ENCODE measurements at regions not wholly inside any gene's neighbourhood (a gene's known extent, or its start where the extent isn't known, plus 50 kb on each side); places are given as distances from the start of the nearest gene placed in this dataset.

DNA sequence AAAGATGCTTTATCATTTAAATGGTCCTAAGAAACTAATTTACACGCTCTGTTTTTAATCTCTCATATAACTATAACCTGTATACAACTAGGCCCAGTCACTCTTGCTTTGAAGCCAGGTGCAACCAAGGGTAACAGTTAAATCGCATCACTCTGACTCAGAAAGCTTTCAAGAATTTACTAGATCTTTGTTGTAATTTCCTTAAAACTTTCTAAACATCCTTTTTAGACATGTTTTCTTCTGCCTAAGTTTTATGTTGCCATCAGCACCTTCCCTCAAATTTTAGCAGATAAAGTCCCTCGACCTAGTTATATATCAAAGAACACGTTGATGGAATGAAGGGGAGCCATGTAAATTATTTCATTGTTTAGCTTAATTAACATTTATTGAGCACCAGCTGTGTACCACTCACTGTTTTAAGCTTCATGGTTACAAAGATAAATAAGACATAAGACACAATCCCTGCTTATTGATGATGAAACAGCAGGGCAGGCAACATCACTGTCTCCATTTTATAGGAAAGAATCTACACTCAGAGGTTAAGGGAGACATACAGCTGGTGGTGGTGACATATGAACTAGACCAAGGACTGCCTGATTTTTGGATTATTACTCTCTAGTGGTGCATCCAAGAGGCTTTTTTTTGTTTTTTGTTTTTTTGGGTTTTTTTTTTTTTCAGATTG lies 101.0 kb downstream of the CD200R1L start:
- Histone ChIP-seq H3K27ac (peak overlapping the region in 3 of 10 donors; percentile 46 to 70 (median 55)), H3K9me3 (no peaks in the 10 kb centered on the region), H3K27me3 (no peaks in the 10 kb centered on the region), H3K36me3 (no peaks in the 10 kb centered on the region), H3K4me1 (peaks cover 0 to 30% (median 18%) of the 10 kb centered on the region in 9 donors), H3K4me3 (no peak overlapping the region)
- DNase-seq: no peak
- TF ChIP-seq, protein P1, sequence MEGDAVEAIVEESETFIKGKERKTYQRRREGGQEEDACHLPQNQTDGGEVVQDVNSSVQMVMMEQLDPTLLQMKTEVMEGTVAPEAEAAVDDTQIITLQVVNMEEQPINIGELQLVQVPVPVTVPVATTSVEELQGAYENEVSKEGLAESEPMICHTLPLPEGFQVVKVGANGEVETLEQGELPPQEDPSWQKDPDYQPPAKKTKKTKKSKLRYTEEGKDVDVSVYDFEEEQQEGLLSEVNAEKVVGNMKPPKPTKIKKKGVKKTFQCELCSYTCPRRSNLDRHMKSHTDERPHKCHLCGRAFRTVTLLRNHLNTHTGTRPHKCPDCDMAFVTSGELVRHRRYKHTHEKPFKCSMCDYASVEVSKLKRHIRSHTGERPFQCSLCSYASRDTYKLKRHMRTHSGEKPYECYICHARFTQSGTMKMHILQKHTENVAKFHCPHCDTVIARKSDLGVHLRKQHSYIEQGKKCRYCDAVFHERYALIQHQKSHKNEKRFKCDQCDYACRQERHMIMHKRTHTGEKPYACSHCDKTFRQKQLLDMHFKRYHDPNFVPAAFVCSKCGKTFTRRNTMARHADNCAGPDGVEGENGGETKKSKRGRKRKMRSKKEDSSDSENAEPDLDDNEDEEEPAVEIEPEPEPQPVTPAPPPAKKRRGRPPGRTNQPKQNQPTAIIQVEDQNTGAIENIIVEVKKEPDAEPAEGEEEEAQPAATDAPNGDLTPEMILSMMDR (IDR thresholded peaks at IDR 0.05): no peak
- ATAC-seq: peak in 1 of 8 donors; percentile 5
- intact Hi-C loops (cut with DNase I): no loop called here
- WGBS, 2 donors: 60 to 86% methylated on average over 4 of the region's 4 CpGs

DNA sequence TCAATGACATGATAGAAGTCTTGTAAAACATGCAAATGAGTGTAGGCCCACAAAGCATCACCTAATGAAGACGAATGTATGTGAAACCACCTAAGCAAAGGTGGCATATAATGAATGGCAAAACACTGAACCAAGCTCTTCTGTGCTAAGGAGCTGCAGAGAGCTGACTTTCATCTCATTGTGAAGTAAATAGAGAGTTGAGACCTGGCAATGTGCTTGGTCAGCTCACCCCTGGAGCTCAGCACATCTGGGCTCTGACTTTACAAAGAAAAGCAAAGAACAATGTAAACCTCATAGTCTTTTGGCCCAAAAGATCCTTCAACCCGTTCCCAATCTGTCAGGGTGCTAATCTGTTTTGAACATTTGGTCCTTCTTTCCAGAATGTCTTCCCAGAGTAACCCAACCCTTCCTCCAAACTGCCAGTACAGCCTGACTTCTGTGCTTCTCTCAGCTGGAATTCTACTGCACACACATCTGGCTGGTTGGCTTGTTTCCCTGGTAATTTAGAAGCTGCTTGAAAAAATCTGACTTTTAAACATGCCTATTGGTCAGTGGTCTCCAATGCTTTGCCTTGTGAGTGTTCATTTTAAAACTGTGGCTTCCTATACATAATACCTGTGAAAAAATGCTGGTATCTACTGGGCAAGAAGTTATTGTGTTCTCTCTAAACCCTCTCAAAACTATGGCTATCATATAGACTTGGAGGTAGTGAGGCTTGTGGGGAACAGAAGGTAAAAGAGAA lies 101.7 kb downstream of the CD200R1L start:
- 50 to 51% methylated on average over 2 of the region's 2 CpGs for WGBS, 2 donors
- TF ChIP-seq, protein P1 (IDR thresholded peaks at IDR 0.05): no peak
- H3K36me3 ChIP-seq: no peaks in the 10 kb centered on the region
- DNase-seq (peak in 1 of 2 donors; percentile 17), ATAC-seq (peak in 7 of 8 donors; percentile 45 to 88 (median 75))
- H3K27ac ChIP-seq: peak overlapping the region in 6 of 10 donors; percentile 2 to 70 (median 43)
- H3K4me3 ChIP-seq: no peak overlapping the region
- intact Hi-C loops (cut with DNase I): loop anchor here in 1 of 10 donors (5.0 kb wide), 1 partner anchor 103 kb away; the partner anchor contains the start of gene CCDC80
- peaks cover 0 to 38% (median 18%) of the 10 kb centered on the region in 9 donors for H3K4me1 ChIP-seq
- H3K9me3 ChIP-seq: no peaks in the 10 kb centered on the region
- no peaks in the 10 kb centered on the region for H3K27me3 ChIP-seq

DNA sequence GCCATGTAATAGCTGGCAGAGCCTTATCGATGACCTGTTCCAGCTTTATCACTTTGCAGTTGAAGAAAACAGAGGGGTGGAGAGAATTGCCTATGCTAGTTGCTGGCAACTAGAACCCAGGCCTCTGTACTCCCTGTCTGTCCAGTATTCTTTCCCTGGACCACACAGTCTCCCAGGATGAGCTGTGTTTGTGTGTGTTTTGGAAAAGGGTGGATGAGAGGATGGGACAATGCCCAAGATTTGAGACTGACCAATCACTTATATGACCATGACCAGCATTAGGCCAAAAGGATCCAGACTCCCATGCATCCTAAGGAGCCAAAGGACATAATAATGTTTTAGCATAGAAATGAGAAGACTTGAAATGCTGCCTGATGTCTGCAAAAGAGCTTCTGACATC lies 102.6 kb downstream of the CD200R1L start:
- 38 to 51% methylated on average over 1 of the region's 1 CpG for WGBS, 2 donors

DNA sequence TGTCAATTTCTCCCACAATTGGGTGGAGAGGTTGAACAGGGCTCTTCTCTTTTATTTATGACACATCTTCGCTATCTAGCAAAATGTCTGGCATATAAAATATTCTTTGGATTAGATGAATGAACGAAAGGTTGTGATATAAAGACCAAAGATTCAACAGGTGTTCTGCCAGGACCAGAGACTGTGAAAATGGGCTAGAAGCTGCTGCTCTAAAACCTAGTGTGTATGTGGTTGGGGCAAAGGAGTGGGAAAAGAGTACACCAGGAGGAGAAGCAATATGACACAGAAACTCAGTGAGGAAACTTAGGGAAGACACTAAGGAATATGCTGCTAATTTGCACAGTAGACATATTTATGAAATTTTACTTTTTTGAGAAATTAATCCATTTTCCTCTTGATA lies 102.0 kb upstream of the CCDC80 start:
- intact Hi-C loops (cut with DNase I): loop anchor here in 1 of 10 donors (5.0 kb wide), 1 partner anchor 101 kb away; the partner anchor contains the start of gene CCDC80
- WGBS, 2 donors: 96 to 97% methylated on average over 2 of the region's 2 CpGs
- Histone ChIP-seq H3K27ac (peak overlapping the region in 3 of 10 donors; percentile 8 to 70 (median 45)), H3K4me3 (no peak overlapping the region), H3K9me3 (no peaks in the 10 kb centered on the region), H3K27me3 (no peaks in the 10 kb centered on the region), H3K4me1 (peaks cover 0 to 54% (median 18%) of the 10 kb centered on the region in 9 donors), H3K36me3 (no peaks in the 10 kb centered on the region)
- DNase-seq (no peak), ATAC-seq (no peak)
- TF ChIP-seq, protein P1 (IDR thresholded peaks at IDR 0.05): no peak

More for the DNA sequence above, 102.6 kb downstream of the CD200R1L start:
- Histone ChIP-seq H3K4me1 (peaks cover 0 to 46% (median 18%) of the 10 kb centered on the region in 9 donors), H3K27ac (peak overlapping the region in 7 of 10 donors; percentile 2 to 70 (median 45)), H3K9me3 (no peaks in the 10 kb centered on the region), H3K27me3 (no peaks in the 10 kb centered on the region), H3K4me3 (no peak overlapping the region), H3K36me3 (no peaks in the 10 kb centered on the region)
- TF ChIP-seq, protein P1 (IDR thresholded peaks at IDR 0.05): no peak
- ATAC-seq (peak in 5 of 8 donors; percentile 17 to 72 (median 54)), DNase-seq (no peak)
- intact Hi-C loops (cut with DNase I): loop anchor here in 1 of 10 donors (5.0 kb wide), 1 partner anchor 102 kb away; the partner anchor contains the start of gene CCDC80
